ENCODE measurements at regions not wholly inside any gene's neighbourhood (a gene's known extent, or its start where the extent isn't known, plus 50 kb on each side); places are given as distances from the start of the nearest gene placed in this dataset.

DNA sequence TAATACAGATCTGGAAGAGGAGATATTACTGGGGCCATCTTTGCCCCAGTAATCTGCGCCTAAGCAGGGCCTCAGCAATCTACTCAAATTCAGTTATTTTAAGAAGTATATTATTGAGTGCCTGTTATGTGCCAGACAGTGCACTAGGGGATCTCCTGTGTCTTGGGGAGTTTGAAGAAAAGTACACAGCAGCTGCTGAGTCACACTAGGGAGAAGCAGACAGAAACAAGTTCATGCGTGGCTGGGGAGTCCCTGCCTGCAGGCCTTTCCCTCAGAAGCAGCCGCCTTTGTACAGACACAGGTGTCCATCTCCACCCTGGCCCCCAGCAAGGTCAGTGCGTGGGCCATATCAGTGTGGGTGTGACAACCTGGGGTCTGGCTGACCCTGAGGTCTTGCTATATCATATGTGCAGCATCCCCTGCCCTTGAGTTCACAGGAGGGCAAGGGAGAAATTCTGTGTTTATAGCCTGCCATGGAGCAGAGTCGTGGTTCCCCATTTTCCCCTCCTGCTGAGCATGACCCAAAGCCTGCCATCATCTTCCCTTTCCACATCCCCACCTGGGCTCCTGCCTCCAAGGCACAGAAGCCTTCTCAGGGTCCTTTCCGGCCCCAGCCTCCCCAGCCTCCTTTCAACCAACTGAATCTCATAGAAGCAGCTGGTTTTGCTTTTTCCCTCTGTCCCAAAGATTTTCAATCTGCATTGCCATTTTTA, 229.9 kb upstream of the SDK2 start:
- TF ChIP-seq CTCF (IDR thresholded peaks at IDR 0.05; ENCODE audit: low read length) = no peak
- TF ChIP-seq EZH2 (IDR thresholded peaks at IDR 0.05; ENCODE audit: borderline replicate concordance, low read length) = no peak

Data from OCI-LY1 (cell line).